ENCODE measurements at regions not wholly inside any gene's neighbourhood (a gene's known extent, or its start where the extent isn't known, plus 50 kb on each side); places are given as distances from the start of the nearest gene placed in this dataset.
"Not testable (repeated sequence)": the region's sequence is repeated elsewhere in the genome, so short reads cannot be mapped to it uniquely, and the experiment has no call there.

DNA sequence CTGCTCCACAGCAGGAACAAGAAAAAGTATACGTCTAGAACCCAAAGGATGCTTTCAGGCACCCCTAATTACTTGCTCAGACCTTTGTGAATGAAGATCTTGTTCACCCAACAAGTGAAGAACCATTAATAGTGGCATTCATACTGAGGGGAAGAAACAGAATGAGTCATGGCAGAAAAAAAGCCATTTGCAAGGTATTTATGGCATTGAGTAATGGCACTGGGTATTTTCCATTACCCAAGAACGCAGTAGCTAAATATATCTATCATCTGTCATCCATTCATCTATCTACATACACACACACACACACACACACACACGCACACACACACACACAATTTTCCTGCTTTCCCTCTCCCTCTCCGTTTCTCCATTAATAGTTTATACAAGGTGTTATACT lies 56.4 kb upstream of the XIRP2 start:
- FAIRE-seq: no peak

- FAIRE-seq: peak; percentile 97
These were observed 62.4 kb upstream of the XIRP2 start for GRCh38 chr2:166825914-166826313.

DNA sequence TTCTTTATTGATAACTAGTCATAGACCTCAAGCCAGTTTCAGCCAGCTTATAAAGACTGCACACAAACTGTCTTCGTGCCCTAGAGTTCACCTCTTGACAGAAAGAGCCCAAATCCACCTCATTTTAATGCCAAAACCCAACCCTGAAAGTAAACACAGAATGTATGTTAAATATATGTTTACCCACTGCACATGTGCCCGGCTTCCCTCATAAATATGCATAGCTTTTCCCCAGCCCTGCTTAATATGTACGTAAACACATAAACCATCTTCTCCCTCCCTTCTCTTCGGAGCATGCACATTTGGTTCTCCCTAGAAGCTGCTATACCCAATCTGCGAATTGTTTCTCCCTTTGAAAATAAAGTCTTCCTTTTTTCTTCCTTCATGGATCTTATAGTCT lies 73.9 kb upstream of the XIRP2 start:
- FAIRE-seq: no peak

- no peak for FAIRE-seq
These were observed 76.0 kb upstream of the XIRP2 start for GRCh38 chr2:166812166-166812891.

- no peak for FAIRE-seq
These were observed 82.5 kb upstream of the XIRP2 start for GRCh38 chr2:166805753-166806152.

DNA sequence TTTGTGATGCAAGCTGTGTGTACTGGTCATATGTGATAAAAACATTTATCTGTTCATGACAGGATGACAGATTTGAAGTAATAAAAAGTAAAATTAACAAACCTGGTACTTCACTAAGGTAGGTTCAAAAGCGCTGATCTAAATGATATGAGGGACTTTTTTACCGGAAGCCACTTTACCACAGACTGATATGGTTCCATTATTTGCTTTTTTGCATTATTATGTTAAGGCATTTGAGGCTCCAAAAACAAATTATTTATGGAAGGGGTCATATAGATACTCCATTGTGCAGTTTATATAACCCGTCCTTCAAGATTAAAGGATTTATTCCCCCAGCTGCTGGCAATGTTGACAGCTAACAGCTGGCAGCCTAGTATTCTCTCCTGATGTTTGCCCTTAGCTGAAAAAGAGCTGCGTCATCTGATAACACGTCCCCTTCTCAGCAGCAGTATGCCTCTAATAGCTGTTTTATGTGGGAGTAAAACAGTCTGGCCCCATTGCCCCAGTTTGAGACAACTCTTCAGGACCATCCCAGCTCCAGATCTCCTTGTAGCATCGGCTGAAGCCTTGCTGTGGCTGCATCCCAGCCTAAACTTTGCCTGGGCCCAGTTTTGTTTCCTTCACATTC lies 84.8 kb upstream of the XIRP2 start:
- FAIRE-seq: no peak

- FAIRE-seq: no peak
These were observed 85.8 kb upstream of the XIRP2 start for GRCh38 chr2:166802475-166802874.

- FAIRE-seq: no peak
These were observed 95.5 kb upstream of the XIRP2 start for GRCh38 chr2:166792808-166793207.

GRCh38 chr2:166786707-166787106 lies 101.6 kb upstream of the XIRP2 start:
- no peak for FAIRE-seq

GRCh38 chr2:166784296-166784946 lies 103.9 kb upstream of the XIRP2 start:
- FAIRE-seq: no peak

- no peak for FAIRE-seq
These were observed 113.1 kb upstream of the XIRP2 start for GRCh38 chr2:166775176-166775575.

- no peak for FAIRE-seq
These were observed 114.9 kb upstream of the XIRP2 start for GRCh38 chr2:166773308-166773949.

- FAIRE-seq: no peak
These were observed 119.7 kb upstream of the XIRP2 start for GRCh38 chr2:166768393-166769123.

GRCh38 chr2:166766769-166767322 lies 121.4 kb upstream of the XIRP2 start:
- FAIRE-seq: not testable (repeated sequence)

GRCh38 chr2:166766220-166766619 lies 122.1 kb upstream of the XIRP2 start:
- no peak for FAIRE-seq

DNA sequence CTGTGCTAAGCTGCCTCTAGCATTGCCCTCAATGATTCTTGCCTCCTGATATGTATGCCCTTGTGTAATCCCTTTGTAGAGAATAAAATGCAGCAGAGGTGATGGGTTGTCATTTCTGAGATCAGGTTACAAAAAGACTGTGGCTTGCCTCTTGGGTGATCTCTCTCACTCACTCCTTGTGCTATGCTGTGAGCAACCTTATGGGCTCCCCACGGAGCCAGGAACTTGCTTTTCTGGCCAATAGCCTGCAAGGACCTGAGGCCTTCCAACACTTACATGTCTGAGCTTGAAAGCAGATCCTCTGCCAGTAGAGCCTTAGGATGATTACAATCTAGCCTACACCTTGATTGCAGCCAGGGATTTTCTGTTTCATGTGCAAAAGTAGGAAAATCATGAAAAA lies 123.1 kb upstream of the XIRP2 start:
- FAIRE-seq: no peak

DNA sequence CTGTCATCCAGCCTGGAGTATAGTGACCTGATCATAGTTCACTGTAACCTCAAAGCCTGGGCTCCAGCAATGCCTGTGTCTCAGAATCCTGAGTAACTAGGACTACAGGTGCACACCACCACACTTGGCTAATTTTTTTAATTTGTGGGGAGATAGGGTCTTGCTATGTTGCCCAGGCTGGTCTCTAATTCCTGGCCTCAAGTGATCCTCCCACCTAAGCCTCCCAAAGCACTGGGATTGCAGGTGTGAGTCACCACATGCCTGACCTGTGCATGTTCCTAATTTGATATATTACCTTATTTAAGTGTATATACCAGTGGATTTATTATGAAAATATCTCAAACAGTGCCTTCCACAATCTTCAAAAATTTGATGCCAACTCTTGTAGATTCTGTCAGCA lies 123.6 kb upstream of the XIRP2 start:
- no peak for FAIRE-seq

DNA sequence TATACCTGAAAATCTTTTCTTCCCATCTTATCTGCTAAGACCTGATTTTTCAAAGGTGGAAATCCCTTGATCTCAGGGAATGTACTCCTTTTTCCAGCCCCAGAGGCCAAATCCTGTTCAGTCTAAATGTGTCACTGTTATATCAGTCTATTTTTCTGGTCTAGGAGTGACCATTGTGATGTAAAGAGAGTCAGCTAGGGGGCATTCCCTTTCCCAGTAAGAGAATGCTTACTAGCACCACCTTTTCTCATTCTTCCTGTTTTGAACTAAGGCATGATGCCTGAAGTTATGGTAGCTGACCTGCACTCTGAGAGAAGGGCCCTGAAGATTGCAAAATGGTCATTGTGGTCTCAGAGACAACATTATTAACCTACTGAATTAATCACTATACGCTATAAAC lies 124.1 kb upstream of the XIRP2 start:
- no peak for FAIRE-seq

- FAIRE-seq: no peak
These were observed 125.5 kb upstream of the XIRP2 start for GRCh38 chr2:166762746-166763145.

GRCh38 chr2:166758956-166759355 lies 129.3 kb upstream of the XIRP2 start:
- no peak for FAIRE-seq

DNA sequence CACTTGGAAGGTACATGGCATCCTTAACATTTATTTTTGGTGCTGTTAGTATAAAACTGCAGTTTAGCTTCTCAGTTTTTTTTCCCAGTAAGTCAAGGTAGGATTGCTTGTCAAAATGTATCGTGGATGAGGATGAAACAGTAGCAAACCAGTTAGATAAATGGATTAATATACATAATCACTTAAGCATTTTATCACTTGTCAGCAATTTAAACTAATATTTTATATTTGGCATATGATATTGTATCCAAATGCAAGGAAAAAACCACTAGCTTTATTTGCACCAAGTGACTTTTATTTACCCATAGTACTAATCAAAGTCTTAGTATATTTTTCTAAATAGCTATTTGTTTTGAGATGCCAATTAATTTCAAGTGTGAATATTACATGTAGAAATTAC lies 137.7 kb upstream of the XIRP2 start:
- no peak for FAIRE-seq

GRCh38 chr2:166744117-166744516 lies 144.2 kb upstream of the XIRP2 start:
- FAIRE-seq: not testable (repeated sequence)

GRCh38 chr2:166743482-166743881 lies 144.8 kb upstream of the XIRP2 start:
- not testable (repeated sequence) for FAIRE-seq

Measured in TTC549 (cell line).